ENCODE measurements at regions not wholly inside any gene's neighbourhood (a gene's known extent, or its start where the extent isn't known, plus 50 kb on each side); places are given as distances from the start of the nearest gene placed in this dataset.

GRCh38 chr17:62884781-62885180, 76.7 kb upstream of the MARCHF10 start:
- Mint-ChIP-seq H3K4me1 (ENCODE audit: low read depth) (peaks cover 8% of the 10 kb centered on the region), H3K9me3 (ENCODE audit: low read depth) (peaks cover 8% of the 10 kb centered on the region), H3K27ac (ENCODE audit: unreplicated experiment) (no peak overlapping the region), H3K4me3 (ENCODE audit: unreplicated experiment) (no peak overlapping the region), H3K36me3 (ENCODE audit: low read depth) (no peaks in the 10 kb centered on the region), H3K27me3 (ENCODE audit: low read depth) (no peaks in the 10 kb centered on the region)
- no peak for TF ChIP-seq CTCF (IDR thresholded peaks at IDR 0.05)
- no peak for DNase-seq (ENCODE audit: low spot score)

- H3K36me3 Mint-ChIP-seq (ENCODE audit: low read depth) = no peaks in the 10 kb centered on the region
- H3K4me3 Mint-ChIP-seq (ENCODE audit: unreplicated experiment) = no peak overlapping the region
- no peaks in the 10 kb centered on the region for H3K27me3 Mint-ChIP-seq (ENCODE audit: low read depth)
- H3K27ac Mint-ChIP-seq (ENCODE audit: unreplicated experiment) = no peak overlapping the region
- H3K9me3 Mint-ChIP-seq (ENCODE audit: low read depth) = no peaks in the 10 kb centered on the region
- no peak for TF ChIP-seq CTCF (IDR thresholded peaks at IDR 0.05)
- H3K4me1 Mint-ChIP-seq (ENCODE audit: low read depth) = no peaks in the 10 kb centered on the region
- no peak for DNase-seq (ENCODE audit: low spot score)
These were observed 74.8 kb upstream of the MARCHF10 start for GRCh38 chr17:62882878-62883277.

GRCh38 chr17:62882284-62882683, 74.2 kb upstream of the MARCHF10 start:
- Mint-ChIP-seq H3K9me3 (ENCODE audit: low read depth) (no peaks in the 10 kb centered on the region), H3K4me1 (ENCODE audit: low read depth) (peaks cover under 1% of the 10 kb centered on the region), H3K4me3 (ENCODE audit: unreplicated experiment) (no peak overlapping the region), H3K27me3 (ENCODE audit: low read depth) (no peaks in the 10 kb centered on the region), H3K27ac (ENCODE audit: unreplicated experiment) (no peak overlapping the region), H3K36me3 (ENCODE audit: low read depth) (no peaks in the 10 kb centered on the region)
- no peak for TF ChIP-seq CTCF (IDR thresholded peaks at IDR 0.05)
- no peak for DNase-seq (ENCODE audit: low spot score)

- no peak for DNase-seq (ENCODE audit: low spot score)
- H3K36me3 Mint-ChIP-seq (ENCODE audit: low read depth) = no peaks in the 10 kb centered on the region
- TF ChIP-seq CTCF (IDR thresholded peaks at IDR 0.05) = no peak
- H3K4me1 Mint-ChIP-seq (ENCODE audit: low read depth) = peaks cover 13% of the 10 kb centered on the region
- no peak overlapping the region for H3K27ac Mint-ChIP-seq (ENCODE audit: unreplicated experiment)
- no peak overlapping the region for H3K4me3 Mint-ChIP-seq (ENCODE audit: unreplicated experiment)
- no peaks in the 10 kb centered on the region for H3K27me3 Mint-ChIP-seq (ENCODE audit: low read depth)
- H3K9me3 Mint-ChIP-seq (ENCODE audit: low read depth) = no peaks in the 10 kb centered on the region
These were observed 72.0 kb upstream of the MARCHF10 start for GRCh38 chr17:62880120-62880519.

GRCh38 chr17:62876673-62877405, 68.7 kb upstream of the MARCHF10 start:
- H3K27me3 Mint-ChIP-seq (ENCODE audit: low read depth) = no peaks in the 10 kb centered on the region
- H3K27ac Mint-ChIP-seq (ENCODE audit: unreplicated experiment) = peak overlapping the region; percentile 71
- H3K36me3 Mint-ChIP-seq (ENCODE audit: low read depth) = no peaks in the 10 kb centered on the region
- H3K4me1 Mint-ChIP-seq (ENCODE audit: low read depth) = peaks cover 13% of the 10 kb centered on the region
- DNase-seq (ENCODE audit: low spot score) = no peak
- no peak for TF ChIP-seq CTCF (IDR thresholded peaks at IDR 0.05)
- no peaks in the 10 kb centered on the region for H3K9me3 Mint-ChIP-seq (ENCODE audit: low read depth)
- no peak overlapping the region for H3K4me3 Mint-ChIP-seq (ENCODE audit: unreplicated experiment)
